D341Med (cell line): ENCODE measurements at regions not wholly inside any gene's neighbourhood (a gene's known extent, or its start where the extent isn't known, plus 50 kb on each side); places are given as distances from the start of the nearest gene placed in this dataset.

Experiments used
- DNase-seq: peaks from one replicate; pipeline ENCODE4 v3.0.0; 2012; ENCODE audit warnings: low spot score

- DNase-seq: no peak
Measured at GRCh38 chr16:82567175-82567574, 59.6 kb upstream of the CDH13 start.

GRCh38 chr16:82563401-82563800 lies 63.4 kb upstream of the CDH13 start:
- DNase-seq: no peak

GRCh38 chr16:82562183-82562683 lies 64.5 kb upstream of the CDH13 start:
- no peak for DNase-seq

GRCh38 chr16:82560805-82561325 lies 65.9 kb upstream of the CDH13 start:
- DNase-seq: no peak

GRCh38 chr16:82544378-82545160 lies 82.2 kb upstream of the CDH13 start:
- no peak for DNase-seq

GRCh38 chr16:82542714-82543113 lies 84.1 kb upstream of the CDH13 start:
- DNase-seq: no peak

GRCh38 chr16:82541103-82541502 lies 85.7 kb upstream of the CDH13 start:
- DNase-seq: no peak

GRCh38 chr16:82535764-82536163 lies 91.0 kb upstream of the CDH13 start:
- DNase-seq: no peak

GRCh38 chr16:82535262-82535661 lies 91.5 kb upstream of the CDH13 start:
- DNase-seq: no peak

GRCh38 chr16:82533189-82533588 lies 93.6 kb upstream of the CDH13 start:
- no peak for DNase-seq

- no peak for DNase-seq
Measured at GRCh38 chr16:82530883-82531282, 95.9 kb upstream of the CDH13 start.

- DNase-seq: no peak
Measured at GRCh38 chr16:82527101-82527500, 99.7 kb upstream of the CDH13 start.

GRCh38 chr16:82524976-82525375 lies 101.8 kb upstream of the CDH13 start:
- no peak for DNase-seq

GRCh38 chr16:82523815-82524214 lies 103.0 kb upstream of the CDH13 start:
- DNase-seq: no peak

- DNase-seq: no peak
Measured at GRCh38 chr16:82522026-82522425, 104.7 kb upstream of the CDH13 start.

- no peak for DNase-seq
Measured at GRCh38 chr16:82518811-82519210, 108.0 kb upstream of the CDH13 start.

- DNase-seq: no peak
Measured at GRCh38 chr16:82514262-82514661, 112.5 kb upstream of the CDH13 start.

GRCh38 chr16:82510789-82511305 lies 115.9 kb upstream of the CDH13 start:
- DNase-seq: no peak

- no peak for DNase-seq
Measured at GRCh38 chr16:82509691-82510430, 116.9 kb upstream of the CDH13 start.

GRCh38 chr16:82506692-82507670 lies 119.8 kb upstream of the CDH13 start:
- no peak for DNase-seq

GRCh38 chr16:82504836-82505235 lies 121.9 kb upstream of the CDH13 start:
- no peak for DNase-seq

GRCh38 chr16:82499302-82499701 lies 127.5 kb upstream of the CDH13 start:
- DNase-seq: no peak
